HG03521 (cell line): ENCODE measurements at regions not wholly inside any gene's neighbourhood (a gene's known extent, or its start where the extent isn't known, plus 50 kb on each side); places are given as distances from the start of the nearest gene placed in this dataset.
"Not testable (repeated sequence)": the region's sequence is repeated elsewhere in the genome, so short reads cannot be mapped to it uniquely, and the experiment has no call there.

ENCODE experiments used
- ATAC-seq: cut with Tn5 transposase; IDR thresholded peaks from one replicate; pipeline ENCODE4 v1.9.1; 2021; ENCODE audit warnings: mild to moderate bottlenecking, moderate library complexity; ENCODE audit not compliant: unreplicated experiment

GRCh38 chr5:10921160-10921559 lies 160.1 kb upstream of the DAP start:
- no peak for ATAC-seq

GRCh38 chr5:10920400-10920799 lies 159.4 kb upstream of the DAP start:
- no peak for ATAC-seq

- ATAC-seq, result no peak
Observed at GRCh38 chr5:10914741-10915480, 153.9 kb upstream of the DAP start.

- ATAC-seq, result no peak
Observed at GRCh38 chr5:10913841-10914240, 152.8 kb upstream of the DAP start.

GRCh38 chr5:10913181-10913810 lies 152.3 kb upstream of the DAP start:
- ATAC-seq, result no peak

GRCh38 chr5:10912435-10912834 lies 151.4 kb upstream of the DAP start:
- ATAC-seq, result no peak

GRCh38 chr5:10910261-10910660 lies 149.2 kb upstream of the DAP start:
- no peak for ATAC-seq

- ATAC-seq, result no peak
Observed at GRCh38 chr5:10904862-10905432, 143.9 kb upstream of the DAP start.

GRCh38 chr5:10903786-10904560 lies 142.9 kb upstream of the DAP start:
- no peak for ATAC-seq

- no peak for ATAC-seq
Observed at GRCh38 chr5:10902145-10902544, 141.1 kb upstream of the DAP start.

- ATAC-seq, result no peak
Observed at GRCh38 chr5:10898514-10898913, 137.5 kb upstream of the DAP start.

- no peak for ATAC-seq
Observed at GRCh38 chr5:10896016-10896415, 135.0 kb upstream of the DAP start.

- ATAC-seq, result no peak
Observed at GRCh38 chr5:10894445-10895054, 133.5 kb upstream of the DAP start.

- no peak for ATAC-seq
Observed at GRCh38 chr5:10892911-10893215, 131.8 kb upstream of the DAP start.

- ATAC-seq, result no peak
Observed at GRCh38 chr5:10892147-10892910, 131.3 kb upstream of the DAP start.

GRCh38 chr5:10891193-10891592 lies 130.2 kb upstream of the DAP start:
- no peak for ATAC-seq

GRCh38 chr5:10886497-10886896 lies 125.5 kb upstream of the DAP start:
- ATAC-seq, result no peak

GRCh38 chr5:10885026-10885425 lies 124.0 kb upstream of the DAP start:
- ATAC-seq, result no peak

- ATAC-seq, result not testable (repeated sequence)
Observed at GRCh38 chr5:10883945-10884344, 122.9 kb upstream of the DAP start.

GRCh38 chr5:10880934-10881333 lies 119.9 kb upstream of the DAP start:
- no peak for ATAC-seq

- ATAC-seq, result not testable (repeated sequence)
Observed at GRCh38 chr5:10876996-10877395, 116.0 kb upstream of the DAP start.
